ENCODE measurements at regions not wholly inside any gene's neighbourhood (a gene's known extent, or its start where the extent isn't known, plus 50 kb on each side); places are given as distances from the start of the nearest gene placed in this dataset.

GRCh38 chr2:221914334-221914880 is 342.3 kb upstream of the EPHA4 start:
- TF ChIP-seq CTCF (IDR thresholded peaks at IDR 0.05; ENCODE audit: low read depth, low read length) (no peak), POLR2A (IDR thresholded peaks at IDR 0.05; ENCODE audit: extremely low read depth, insufficient read length) (no peak), MYC (IDR thresholded peaks at IDR 0.05; ENCODE audit: low read depth, low read length) (no peak)
